GM12878 (cell line): ENCODE measurements at regions not wholly inside any gene's neighbourhood (a gene's known extent, or its start where the extent isn't known, plus 50 kb on each side); places are given as distances from the start of the nearest gene placed in this dataset.

Experiments used
- ATAC-seq: fragments of 200-7000 bp; cut with Tn5 transposase; 3 replicates; pipeline ENCODE4 v1.9.1; 2020; ENCODE audit warnings: mild to moderate bottlenecking, moderate library complexity
- BruUV-seq: library from RNA; stranded (reverse); fragments of 400-500 nt; replicated peaks from 2 replicates; lab custom pipeline; 2021; lab: Mats Ljungman, UMichigan
- CTCF ChIA-PET: fragments of 300-600 bp; sonication (Branson Sonifier 250); formaldehyde crosslinking; extraction: SDS; loops from one replicate; lab custom pipeline; 2021; ENCODE audit warnings: inconsistent platforms; lab: Yijun Ruan, JAX
- POLR2A ChIA-PET: fragments of 350-600 bp; formaldehyde crosslinking; extraction: SDS; loops from one replicate; lab custom pipeline; 2021; ENCODE audit warnings: inconsistent platforms; lab: Charles Lee
- RAD21 ChIA-PET: fragments of 300-600 bp; sonication (Branson Sonifier 250); formaldehyde crosslinking; loops from one replicate; lab custom pipeline; 2023; ENCODE audit warnings: antibody characterized with exemption; ENCODE audit not compliant: unreplicated experiment; lab: Charles Lee
- SMC1A ChIA-PET: fragments of 300-600 bp; sonication (Branson Sonifier 250); formaldehyde crosslinking; loops from one replicate; lab custom pipeline; 2023; ENCODE audit not compliant: unreplicated experiment, uncharacterized antibody; lab: Charles Lee
- DNase-seq: peaks from one replicate; pipeline ENCODE4 v3.0.0-alpha.2; 2011; ENCODE audit warnings: low read depth, low spot score
- FAIRE-seq: peaks from 3 replicates; lab custom pipeline; 2011; peaks lifted over from hg19 to GRCh38; lab: Jason Lieb, UNC
- H2AFZ ChIP-seq: 2 replicates; pipeline ENCODE4 v1.6.0; 2011; ENCODE audit warnings: low read depth, low read length, control low read depth; ENCODE audit not compliant: control insufficient read depth
- H3K27ac ChIP-seq: 2 replicates; pipeline ENCODE4 v1.5.1; 2011; ENCODE audit warnings: control low read depth; ENCODE audit not compliant: control insufficient read depth, insufficient read depth
- H3K27me3 ChIP-seq, 2 experiments: replicated peaks in 1 of 2; 2 replicates each; pipeline versions ENCODE4 v1.6.0 to v1.6.1; 2011; ENCODE audit warnings: low read length in 1 of 2; ENCODE audit not compliant: control insufficient read depth in 2 of 2, insufficient read depth in 2 of 2
- H3K36me3 ChIP-seq, 2 experiments: 2 replicates each; pipeline ENCODE4 v1.5.1; 2011; ENCODE audit warnings: low read length in 1 of 2; ENCODE audit not compliant: control insufficient read depth in 2 of 2, insufficient read depth in 2 of 2
- H3K4me1 ChIP-seq: 2 replicates; pipeline ENCODE4 v1.6.1; 2011; ENCODE audit warnings: mild to moderate bottlenecking, low read length, moderate library complexity, mixed read lengths; ENCODE audit not compliant: control insufficient read depth, insufficient read depth
- H3K4me2 ChIP-seq: 2 replicates; pipeline ENCODE4 v1.6.0; 2011; ENCODE audit warnings: control low read depth; ENCODE audit not compliant: control insufficient read depth, insufficient read depth
- H3K4me3 ChIP-seq: fragments of 200-600 bp; sonication (generic); 2 replicates; pipeline ENCODE4 v1.5.1; 2016
- H3K79me2 ChIP-seq: 2 replicates; pipeline ENCODE4 v1.6.0; 2011; ENCODE audit warnings: low read length; ENCODE audit not compliant: control insufficient read depth, insufficient read depth
- H3K9ac ChIP-seq: 2 replicates; pipeline ENCODE4 v1.8.0; 2011; ENCODE audit warnings: low read length, control low read depth, mixed read lengths; ENCODE audit not compliant: control insufficient read depth, insufficient read depth
- H3K9me3 ChIP-seq: replicated peaks from 3 replicates; pipeline ENCODE4 v1.5.1; 2011; ENCODE audit warnings: mild to moderate bottlenecking, low read length; ENCODE audit not compliant: control insufficient read depth, insufficient read depth
- H4K20me1 ChIP-seq: 2 replicates; pipeline ENCODE4 v1.6.0; 2011; ENCODE audit not compliant: control insufficient read depth, insufficient read depth
- CBX5 ChIP-seq: sonication (generic); IDR thresholded peaks from 2 replicates; pipeline ENCODE4 v1.6.1; 2016; ENCODE audit warnings: low read depth, moderate library complexity, mild to moderate bottlenecking, inconsistent platforms
- CHD1 ChIP-seq: IDR thresholded peaks from 2 replicates; pipeline ENCODE4 v1.6.1; 2012; ENCODE audit warnings: low read depth, low read length, improper control_type of control experiment
- CHD2 ChIP-seq: IDR thresholded peaks from 2 replicates; pipeline ENCODE4 v1.6.1; 2011; ENCODE audit warnings: low read depth, low read length, improper control_type of control experiment, borderline replicate concordance
- EP300 ChIP-seq, 2 experiments: fragments of 150-350 bp in 1 of 2; IDR thresholded peaks; 2 replicates each; pipeline ENCODE4 v1.6.1; 2011 to 2012; ENCODE audit warnings: low read depth in 2 of 2, low read length in 2 of 2, borderline replicate concordance in 1 of 2, improper control_type of control experiment in 1 of 2, inconsistent platforms in 1 of 2; ENCODE audit not compliant: control insufficient read depth in 1 of 2
- FOXK2 ChIP-seq: fragments of 450-650 bp; IDR thresholded peaks from 2 replicates; pipeline ENCODE4 v1.6.1; 2017; ENCODE audit warnings: mild to moderate bottlenecking, moderate library complexity
- HDAC2 ChIP-seq: fragments of 200-600 bp; sonication (generic); IDR thresholded peaks from 2 replicates; pipeline ENCODE4 v1.6.1; 2017
- HDAC6 ChIP-seq: fragments of 200-600 bp; sonication (generic); IDR thresholded peaks from one replicate; pipeline ENCODE4 v1.8.0; 2017; ENCODE audit warnings: antibody characterized with exemption; ENCODE audit not compliant: unreplicated experiment
- IKZF1 ChIP-seq: fragments of 450-650 bp; conservative IDR thresholded peaks from 2 replicates; pipeline ENCODE4 v1.6.1; 2017; ENCODE audit warnings: antibody characterized with exemption, mild to moderate bottlenecking
- JUND ChIP-seq: IDR thresholded peaks from 2 replicates; pipeline ENCODE4 v1.6.1; 2012; ENCODE audit warnings: low read depth, mild to moderate bottlenecking, low read length, improper control_type of control experiment, moderate library complexity
- LARP7 ChIP-seq: fragments of 450-650 bp; IDR thresholded peaks from 2 replicates; pipeline ENCODE4 v1.6.1; 2017; ENCODE audit warnings: mild to moderate bottlenecking
- MYB ChIP-seq: fragments of 150-350 bp; IDR thresholded peaks from 2 replicates; pipeline ENCODE4 v1.6.1; 2014; ENCODE audit warnings: mild to moderate bottlenecking, low read depth, low read length, borderline replicate concordance
- NBN ChIP-seq: fragments of 450-650 bp; IDR thresholded peaks from 2 replicates; pipeline ENCODE4 v1.6.1; 2016
- NFYA ChIP-seq: IDR thresholded peaks from 2 replicates; pipeline ENCODE4 v1.6.1; 2011; ENCODE audit warnings: low read depth, mild to moderate bottlenecking, low read length, improper control_type of control experiment, borderline replicate concordance
- POLR2AphosphoS5 ChIP-seq: IDR thresholded peaks from 2 replicates; pipeline ENCODE4 v1.6.1; 2011; ENCODE audit warnings: mild to moderate bottlenecking, low read length, inconsistent platforms
- RAD21 ChIP-seq: IDR thresholded peaks from 2 replicates; pipeline ENCODE4 v1.6.1; 2011; ENCODE audit warnings: mild to moderate bottlenecking, low read depth, low read length, moderate library complexity; ENCODE audit not compliant: insufficient read depth
- SKIL ChIP-seq: fragments of 450-650 bp; IDR thresholded peaks from 2 replicates; pipeline ENCODE4 v1.6.1; 2017; ENCODE audit warnings: mild to moderate bottlenecking, low read depth, inconsistent platforms; ENCODE audit not compliant: poor library complexity, severe bottlenecking
- TBL1XR1 ChIP-seq: IDR thresholded peaks from 2 replicates; pipeline ENCODE4 v1.6.1; 2012; ENCODE audit warnings: low read depth, low read length, improper control_type of control experiment
- ZBED1 ChIP-seq: IDR thresholded peaks from 2 replicates; pipeline ENCODE4 v1.6.1; 2016; ENCODE audit warnings: borderline replicate concordance
- ZNF274 ChIP-seq: IDR thresholded peaks from one replicate; pipeline ENCODE4 v1.8.0; 2011; ENCODE audit not compliant: insufficient read length, insufficient read depth
- WGBS: methylation state at CpG from one replicate; pipeline ENCODE4 v1.1.6; 2016; ENCODE audit warnings: low lambda C conversion rate; ENCODE audit not compliant: insufficient replicate concordance, insufficient coverage; ENCODE audit errors: missing lambda C conversion rate; 5-methylcytosine and 5-hydroxymethylcytosine counted together
- in situ Hi-C: fragments of 300-500 bp; cut with MboI; formaldehyde crosslinking; loops from 9 replicates; pipeline ENCODE4 v1.14.3; 2018; ENCODE audit warnings: mixed read lengths
- intact Hi-C: fragments of 100-400 bp; cut with micrococcal nuclease; formaldehyde crosslinking; loops from one replicate; pipeline ENCODE4 v1.14.2; 2022; ENCODE audit not compliant: unreplicated experiment

- H3K4me1 ChIP-seq: peaks cover 19% of the 10 kb centered on the region; the same call in 1 of the 2 replicates
- ChIA-PET CTCF (no interaction called here), RAD21 (no interaction called here), POLR2A (no interaction called here), SMC1A (no interaction called here)
- H3K27me3 ChIP-seq: no peaks in the 10 kb centered on the region
- no peak overlapping the region for H3K9ac ChIP-seq
- in situ Hi-C loops: no loop called here
- H3K27ac ChIP-seq: no peak overlapping the region
- H3K36me3 ChIP-seq: no peaks in the 10 kb centered on the region
- H2AFZ ChIP-seq: no peak overlapping the region
- WGBS: 73% methylated on average over 1 of the region's 1 CpG
- intact Hi-C loops: no loop called here
- no peaks in the 10 kb centered on the region for H3K79me2 ChIP-seq
- no peaks in the 10 kb centered on the region for H4K20me1 ChIP-seq
- TF ChIP-seq NFYA (no peak), MYB (no peak), CHD2 (no peak), CBX5 (no peak), TBL1XR1 (no peak), LARP7 (no peak), HDAC6 (no peak), HDAC2 (no peak), POLR2AphosphoS5 (no peak), EP300 (IDR thresholded peaks at IDR 0.05; ENCODE audit: borderline replicate concordance in 1 of 2, control insufficient read depth in 1 of 2, low read depth in 2 of 2, low read length in 2 of 2) (no peak), ZBED1 (no peak), SKIL (no peak), CHD1 (no peak), FOXK2 (no peak), IKZF1 (no peak), ZNF274 (no peak), JUND (no peak), NBN (no peak), RAD21 (no peak)
- no peak overlapping the region for H3K4me3 ChIP-seq
- ATAC-seq (no peak), FAIRE-seq (no peak), DNase-seq (no peak)
- no peaks in the 10 kb centered on the region for H3K9me3 ChIP-seq
- BruUV-seq: no TSS peak
- no peak overlapping the region for H3K4me2 ChIP-seq
These were observed 295.2 kb upstream of the SRRM4 start for GRCh38 chr12:118685983-118686607.
